ENCODE measurements at regions not wholly inside any gene's neighbourhood (a gene's known extent, or its start where the extent isn't known, plus 50 kb on each side); places are given as distances from the start of the nearest gene placed in this dataset.

DNA sequence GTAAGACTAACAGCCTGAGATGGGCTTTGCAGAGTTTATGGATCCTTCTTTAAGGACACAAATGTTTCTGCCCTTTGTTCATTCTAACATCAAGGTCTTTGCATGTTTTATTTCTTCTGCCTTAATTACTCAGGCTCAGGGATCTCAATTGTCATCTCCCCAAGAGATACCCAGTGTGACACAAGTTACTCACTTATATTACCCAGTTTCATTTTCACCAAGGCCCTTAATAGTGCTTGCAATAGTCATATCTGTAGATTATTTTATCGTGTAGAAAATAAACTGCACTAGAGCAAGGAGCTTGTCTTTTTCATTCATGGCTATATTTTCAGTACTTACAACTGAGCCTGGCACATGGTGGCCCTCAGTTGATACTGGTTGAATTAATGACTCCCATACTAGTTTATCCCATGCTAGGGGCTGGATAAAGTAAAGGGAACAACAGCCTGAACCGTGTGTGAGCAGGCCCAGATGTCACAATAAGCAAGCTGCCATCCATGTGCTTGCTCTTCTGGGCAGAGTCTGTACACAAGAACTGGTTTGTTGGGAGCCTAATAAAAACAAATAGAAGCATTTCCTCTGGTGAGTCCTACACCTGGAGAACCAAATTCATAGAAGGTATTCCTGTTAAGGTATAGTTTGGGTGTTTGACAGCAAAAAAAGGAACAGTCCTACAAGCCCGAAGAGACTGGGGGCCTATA is 112.5 kb upstream of the CD180 start:
- TF ChIP-seq, protein P1, sequence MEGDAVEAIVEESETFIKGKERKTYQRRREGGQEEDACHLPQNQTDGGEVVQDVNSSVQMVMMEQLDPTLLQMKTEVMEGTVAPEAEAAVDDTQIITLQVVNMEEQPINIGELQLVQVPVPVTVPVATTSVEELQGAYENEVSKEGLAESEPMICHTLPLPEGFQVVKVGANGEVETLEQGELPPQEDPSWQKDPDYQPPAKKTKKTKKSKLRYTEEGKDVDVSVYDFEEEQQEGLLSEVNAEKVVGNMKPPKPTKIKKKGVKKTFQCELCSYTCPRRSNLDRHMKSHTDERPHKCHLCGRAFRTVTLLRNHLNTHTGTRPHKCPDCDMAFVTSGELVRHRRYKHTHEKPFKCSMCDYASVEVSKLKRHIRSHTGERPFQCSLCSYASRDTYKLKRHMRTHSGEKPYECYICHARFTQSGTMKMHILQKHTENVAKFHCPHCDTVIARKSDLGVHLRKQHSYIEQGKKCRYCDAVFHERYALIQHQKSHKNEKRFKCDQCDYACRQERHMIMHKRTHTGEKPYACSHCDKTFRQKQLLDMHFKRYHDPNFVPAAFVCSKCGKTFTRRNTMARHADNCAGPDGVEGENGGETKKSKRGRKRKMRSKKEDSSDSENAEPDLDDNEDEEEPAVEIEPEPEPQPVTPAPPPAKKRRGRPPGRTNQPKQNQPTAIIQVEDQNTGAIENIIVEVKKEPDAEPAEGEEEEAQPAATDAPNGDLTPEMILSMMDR (IDR thresholded peaks at IDR 0.05), result no peak
- TF ChIP-seq EZH2 (IDR thresholded peaks at IDR 0.05), result no peak

All from neural progenitor cell (in vitro differentiated cells).